Hematopoietic multipotent progenitor cell treated with erythropoietin and hydrocortisone succinate and interleukin-3 and kit ligand, for 6 days (in vitro differentiated cells): ENCODE measurements at regions not wholly inside any gene's neighbourhood (a gene's known extent, or its start where the extent isn't known, plus 50 kb on each side); places are given as distances from the start of the nearest gene placed in this dataset.
"Not testable (repeated sequence)": the region's sequence is repeated elsewhere in the genome, so short reads cannot be mapped to it uniquely, and the experiment has no call there.

Source experiments
- DNase-seq: peaks from one replicate; pipeline ENCODE4 v3.0.0-alpha.2; 2015

DNA sequence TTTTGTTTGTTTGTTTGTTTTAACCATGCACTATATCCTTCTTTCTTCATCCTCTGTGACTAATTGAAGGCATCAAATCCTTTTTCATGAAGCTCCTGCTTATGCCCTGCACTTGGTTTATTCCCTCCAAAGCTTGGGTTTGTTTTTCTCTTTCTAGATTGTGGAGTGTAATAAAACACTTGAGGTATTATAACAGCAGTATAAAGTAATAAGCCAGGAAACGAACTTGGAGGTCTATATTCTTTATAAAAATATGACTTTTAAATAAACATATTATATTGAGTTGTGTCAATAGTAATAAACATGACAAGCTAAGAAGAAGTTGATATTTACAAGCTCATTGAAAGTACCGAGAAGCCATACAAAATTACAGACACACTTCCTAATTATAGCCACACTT lies 659.4 kb downstream of the RFPL4B start:
- DNase-seq: no peak

DNA sequence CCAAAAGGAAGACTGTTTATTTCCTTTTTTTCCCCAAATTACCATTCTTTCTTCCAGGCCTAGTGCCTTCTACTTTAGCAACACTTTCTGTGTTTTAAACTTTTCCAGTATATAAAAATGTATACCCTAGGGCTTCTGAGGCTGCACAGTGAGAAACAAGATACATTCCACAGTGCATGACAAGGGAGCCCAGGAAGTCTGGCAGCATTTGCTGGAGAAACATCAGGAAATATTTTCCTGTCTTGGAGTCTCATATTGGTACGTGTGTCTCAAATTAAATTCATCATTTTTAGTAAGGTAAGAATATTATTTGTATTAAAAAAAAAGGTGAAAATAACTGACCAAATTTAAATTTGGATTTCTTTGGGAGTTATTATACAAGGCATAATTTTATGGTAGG lies 662.6 kb downstream of the RFPL4B start:
- no peak for DNase-seq

DNA sequence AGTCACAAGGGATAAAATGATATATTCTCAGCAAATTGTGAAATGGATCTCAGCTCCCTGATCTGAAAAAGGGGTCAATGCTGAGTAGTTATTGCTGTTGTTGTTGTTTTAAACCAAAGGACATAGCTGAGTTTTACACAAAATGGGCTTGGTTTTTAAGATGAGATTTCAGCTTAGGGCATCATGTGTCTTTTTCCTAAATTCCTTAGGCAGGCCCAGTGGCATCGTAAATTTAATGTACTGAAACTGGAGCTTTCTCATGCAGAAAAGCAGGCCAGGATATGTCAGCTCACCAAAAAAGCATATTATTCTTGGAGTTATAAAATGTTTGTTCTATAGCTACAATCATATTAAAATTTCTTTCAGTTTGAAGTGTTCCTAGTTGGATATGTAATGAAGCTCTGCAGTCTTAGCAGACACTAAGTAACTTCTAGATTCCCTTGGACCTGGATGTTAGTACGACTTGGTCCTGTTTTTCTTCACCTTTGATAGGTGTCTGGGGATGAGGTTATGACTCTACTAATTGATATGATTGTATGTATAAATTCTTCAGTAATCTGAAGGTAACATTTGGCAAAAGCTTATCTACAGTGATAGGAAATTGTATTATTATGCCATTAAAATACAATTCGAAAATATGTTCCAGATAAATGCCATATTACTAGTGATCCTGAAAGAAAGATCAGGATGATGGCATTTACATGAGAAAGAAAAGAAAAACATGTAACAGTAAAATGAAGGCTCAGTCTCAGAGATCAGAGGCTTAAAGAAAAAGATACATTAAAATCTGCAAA lies 663.3 kb downstream of the RFPL4B start:
- DNase-seq: no peak

DNA sequence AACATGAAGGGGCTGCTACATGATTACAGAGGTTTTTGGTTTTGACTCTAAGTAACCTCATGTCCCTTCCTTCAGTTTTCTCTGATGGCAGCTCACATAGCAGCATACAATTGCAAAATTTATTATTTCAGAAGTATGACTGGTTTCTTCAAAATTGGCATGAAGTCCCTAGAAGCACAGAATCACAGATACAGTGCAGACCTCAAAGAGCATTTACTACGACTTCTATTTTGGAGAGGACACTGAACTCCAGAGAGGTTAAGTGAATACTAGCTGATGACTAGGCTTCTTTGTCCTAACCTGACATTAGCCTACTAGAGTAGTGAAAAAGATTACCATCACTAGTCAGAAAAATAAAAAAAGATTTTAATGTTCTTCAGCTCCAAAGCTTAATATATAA lies 664.3 kb downstream of the RFPL4B start:
- no peak for DNase-seq

DNA sequence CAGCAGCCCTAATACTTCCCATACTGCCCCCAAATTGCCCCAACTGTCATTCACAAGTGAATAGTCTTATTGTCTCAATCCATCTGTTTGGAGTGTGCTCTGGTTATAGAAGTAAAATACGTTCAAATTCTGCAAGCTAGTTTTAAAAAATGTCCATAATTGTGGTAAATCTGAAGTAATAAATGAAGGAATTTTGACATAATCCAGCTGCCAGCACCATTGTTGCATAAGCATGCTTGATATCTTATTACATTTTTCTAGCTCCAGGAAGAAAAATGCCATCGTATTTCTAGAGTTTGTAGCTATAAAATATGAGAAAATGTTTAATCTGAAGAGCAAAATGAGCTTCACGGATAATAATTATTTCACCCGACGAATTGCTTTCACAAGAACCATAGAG lies 664.7 kb downstream of the RFPL4B start:
- no peak for DNase-seq

DNA sequence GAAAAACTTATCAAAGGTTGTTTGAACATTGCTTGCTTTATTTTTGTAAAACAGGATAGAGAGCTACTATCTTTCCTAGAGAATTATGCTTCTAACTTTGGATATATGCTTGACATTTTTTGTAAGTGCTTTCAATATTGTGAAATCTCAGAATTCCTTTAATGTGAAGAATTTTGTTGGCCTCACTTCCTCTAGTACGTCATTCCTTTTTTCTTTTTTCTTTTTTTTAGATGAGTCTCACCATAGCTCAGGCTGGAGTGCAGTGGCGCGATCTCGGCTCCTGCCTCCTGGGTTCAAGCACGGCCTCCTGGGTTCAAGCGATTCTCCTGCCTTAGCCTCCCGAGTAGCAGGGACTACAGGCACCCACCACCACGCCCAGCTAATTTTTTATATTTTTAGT lies 668.1 kb downstream of the RFPL4B start:
- DNase-seq: no peak

DNA sequence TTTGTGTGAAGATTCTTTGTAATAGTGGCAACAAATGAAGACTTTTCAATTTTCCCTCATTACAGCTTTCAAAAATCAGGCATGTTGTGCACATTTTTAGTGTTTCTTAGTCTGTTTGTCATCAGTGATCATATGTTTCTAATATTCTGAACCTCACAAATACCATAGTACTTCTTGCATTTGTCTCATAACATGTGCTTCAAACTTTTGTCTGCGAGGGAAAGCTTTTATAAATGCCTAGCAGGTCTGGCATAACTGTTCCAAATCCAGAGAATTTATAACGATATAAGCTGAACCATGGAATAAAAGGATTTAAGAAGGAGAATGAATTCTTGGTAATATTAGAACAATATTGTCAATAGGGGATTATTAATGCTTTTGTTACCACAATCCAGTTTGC lies 670.2 kb downstream of the RFPL4B start:
- DNase-seq: no peak

DNA sequence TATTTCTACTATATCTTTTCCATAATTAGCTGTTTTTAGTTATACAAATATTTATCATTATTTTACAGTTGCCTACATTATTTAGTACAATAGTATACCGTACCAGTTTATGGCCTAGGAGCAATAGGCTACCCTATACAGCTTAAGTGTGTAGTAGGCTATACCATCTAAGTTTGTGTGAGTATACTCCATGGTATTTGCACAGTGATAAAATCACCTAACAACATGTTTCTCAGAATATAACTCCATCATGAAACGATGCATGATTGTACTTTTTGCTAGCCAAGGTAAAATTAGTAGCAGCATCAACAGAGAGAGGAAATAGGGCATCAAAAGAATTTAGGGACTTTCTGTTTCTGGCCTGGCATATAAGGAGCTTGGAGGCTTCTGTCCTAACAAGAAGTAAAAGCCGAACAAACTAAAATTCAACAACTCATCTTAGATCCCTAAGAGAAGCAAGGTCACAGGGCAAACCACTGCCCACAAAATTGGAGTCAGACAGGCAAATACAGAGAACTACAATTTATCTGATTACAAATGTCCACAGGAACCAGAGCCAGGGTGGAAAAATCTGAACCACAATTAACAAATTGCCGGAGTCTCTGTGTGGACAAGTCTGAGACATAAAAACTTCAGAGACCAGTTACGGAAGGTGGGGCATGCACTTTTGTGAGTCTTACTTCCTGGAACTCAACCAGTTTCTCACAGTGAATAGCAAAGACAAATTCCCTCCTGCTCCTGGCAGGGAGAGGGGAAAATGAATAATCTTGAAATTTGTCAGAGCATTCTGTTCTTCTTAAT lies 671.4 kb downstream of the RFPL4B start:
- DNase-seq: no peak

DNA sequence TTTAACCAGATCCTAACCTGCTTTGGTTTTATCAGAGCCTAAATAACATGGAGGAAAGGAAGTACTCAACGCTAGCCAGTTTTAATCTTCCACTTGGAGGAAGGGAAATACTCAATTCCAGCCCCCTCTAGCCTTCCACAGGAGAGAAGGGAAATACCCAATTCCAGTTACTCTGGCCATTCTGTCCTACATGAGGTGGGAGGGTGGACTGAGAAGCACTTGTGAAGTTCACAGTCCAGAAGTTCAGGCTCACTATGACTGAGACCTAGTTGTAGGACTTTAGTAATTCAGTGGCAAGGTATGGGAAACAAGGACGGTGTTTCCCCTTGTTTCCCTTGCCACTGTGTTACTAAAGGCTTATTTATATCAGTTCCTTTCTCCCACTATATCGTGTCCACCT lies 672.0 kb downstream of the RFPL4B start:
- no peak for DNase-seq

DNA sequence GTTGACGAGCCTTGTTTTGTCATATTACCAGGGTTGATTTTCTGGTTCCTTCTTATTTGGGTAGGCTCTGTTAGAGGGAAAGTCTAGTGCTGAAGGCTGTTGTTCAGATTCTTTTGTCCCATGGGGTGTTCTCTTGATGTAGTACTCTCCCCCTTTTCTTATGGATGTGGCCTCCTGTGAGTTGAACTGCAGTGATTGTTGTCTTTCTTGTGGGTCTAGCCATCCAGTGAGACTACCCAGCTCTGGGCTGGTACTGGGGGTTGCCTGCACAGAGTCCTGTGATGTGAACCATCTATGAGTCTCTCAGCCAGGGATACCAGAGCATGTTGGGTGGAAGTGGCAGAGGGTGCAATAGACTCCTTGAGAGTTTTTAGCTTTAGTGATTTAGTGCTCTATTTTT lies 680.6 kb downstream of the RFPL4B start:
- DNase-seq: no peak

DNA sequence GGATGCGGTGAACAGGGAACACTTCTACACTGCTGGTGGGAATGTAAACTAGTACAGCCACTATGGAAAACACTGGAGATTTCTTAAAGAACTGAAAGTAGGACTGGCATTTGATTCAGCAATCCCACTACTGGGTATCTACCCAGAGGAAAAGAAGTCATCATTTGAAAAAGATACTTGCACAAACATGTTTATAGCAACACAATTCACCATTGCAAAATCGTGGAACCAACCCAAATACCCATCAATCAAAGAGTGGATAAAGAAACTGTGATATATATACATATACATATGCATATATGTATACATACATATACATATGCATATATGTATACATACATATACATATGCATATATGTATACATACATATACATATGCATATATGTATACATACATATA lies 682.0 kb downstream of the RFPL4B start:
- not testable (repeated sequence) for DNase-seq

DNA sequence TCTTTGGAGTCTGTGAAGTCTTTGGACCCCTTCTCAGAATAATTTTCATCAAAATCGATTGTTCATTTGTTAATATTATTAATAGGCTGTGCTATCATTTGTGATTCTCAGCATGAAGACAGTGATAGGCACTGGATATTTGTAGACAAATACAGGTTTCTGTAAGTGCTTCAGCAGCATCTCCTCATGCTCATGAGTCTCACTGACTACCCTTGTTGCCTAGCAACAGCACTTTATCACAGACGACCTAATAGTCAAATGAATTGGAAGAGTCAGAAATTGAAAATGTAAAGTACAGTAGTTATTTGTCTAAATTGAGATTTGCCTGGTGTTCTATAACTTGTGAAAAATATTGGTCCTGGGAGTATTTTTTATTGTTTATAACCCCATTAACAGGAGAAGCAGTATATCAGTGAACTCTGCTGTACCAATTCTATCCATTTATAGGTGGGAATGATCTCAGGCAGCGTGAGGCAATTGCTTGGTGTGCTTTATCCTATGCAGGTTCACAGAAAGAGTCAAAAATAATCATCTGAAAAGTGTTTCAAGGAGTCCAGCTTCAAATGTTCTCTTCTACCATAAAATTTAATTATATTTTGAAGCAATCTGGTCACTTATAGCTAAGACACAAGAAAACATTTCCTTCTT lies 684.6 kb downstream of the RFPL4B start:
- DNase-seq: no peak

DNA sequence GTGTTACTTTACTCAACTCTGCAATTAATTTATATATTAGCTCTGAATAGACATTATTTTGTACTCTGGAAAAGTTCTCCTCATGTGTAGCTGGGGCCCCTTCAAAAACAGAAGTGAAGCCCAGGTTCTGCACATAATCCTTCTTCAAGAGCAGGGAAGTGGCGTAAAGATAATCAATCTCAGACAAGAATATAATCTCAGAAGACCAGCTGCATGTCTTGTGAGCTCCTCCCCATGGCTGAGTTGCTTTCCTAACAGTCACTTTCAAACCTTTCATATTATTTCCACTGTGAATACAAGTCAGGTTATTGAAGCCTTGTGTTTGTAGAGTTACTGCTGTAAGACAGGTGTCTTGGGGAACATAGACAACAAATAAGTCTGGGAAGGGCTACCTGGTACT lies 691.9 kb downstream of the RFPL4B start:
- peak; percentile 13 for DNase-seq

DNA sequence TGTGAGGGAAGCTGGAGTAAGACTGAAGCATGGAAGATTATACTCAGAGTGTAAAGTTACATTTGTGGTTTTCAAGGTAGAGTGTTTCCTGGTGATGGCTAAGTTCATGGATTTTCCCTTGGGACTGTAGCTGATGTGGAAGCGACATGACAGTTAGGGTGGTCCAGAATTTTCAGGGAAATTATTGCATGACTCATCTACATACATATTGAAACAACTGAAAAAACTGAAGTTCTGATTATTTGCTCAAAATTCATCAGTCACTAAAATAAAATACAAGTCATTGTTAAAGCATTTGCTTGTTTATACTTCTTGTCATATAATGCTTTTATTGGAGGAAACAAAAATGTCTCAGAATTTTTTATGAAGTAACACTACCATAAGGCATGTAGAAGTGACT lies 700.0 kb downstream of the RFPL4B start:
- DNase-seq: no peak

DNA sequence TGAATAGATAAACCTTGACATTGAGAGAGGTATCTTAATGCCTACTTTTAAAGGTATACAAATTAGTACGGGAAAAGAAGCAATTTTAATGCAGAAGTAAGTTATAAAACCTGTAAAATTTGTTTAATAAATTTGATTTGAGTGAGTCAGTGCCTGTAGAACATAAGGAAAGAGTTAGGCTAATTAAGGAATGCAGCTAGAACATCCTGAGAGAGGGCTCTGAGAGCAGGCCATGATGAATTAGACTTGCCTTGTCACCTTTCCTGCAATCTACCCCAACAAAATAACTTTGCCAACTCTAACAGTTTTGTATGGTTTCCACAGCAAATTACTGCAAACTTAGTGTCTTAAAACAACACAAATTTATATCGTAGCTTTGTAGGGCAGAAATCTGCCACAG lies 700.8 kb downstream of the RFPL4B start:
- no peak for DNase-seq

DNA sequence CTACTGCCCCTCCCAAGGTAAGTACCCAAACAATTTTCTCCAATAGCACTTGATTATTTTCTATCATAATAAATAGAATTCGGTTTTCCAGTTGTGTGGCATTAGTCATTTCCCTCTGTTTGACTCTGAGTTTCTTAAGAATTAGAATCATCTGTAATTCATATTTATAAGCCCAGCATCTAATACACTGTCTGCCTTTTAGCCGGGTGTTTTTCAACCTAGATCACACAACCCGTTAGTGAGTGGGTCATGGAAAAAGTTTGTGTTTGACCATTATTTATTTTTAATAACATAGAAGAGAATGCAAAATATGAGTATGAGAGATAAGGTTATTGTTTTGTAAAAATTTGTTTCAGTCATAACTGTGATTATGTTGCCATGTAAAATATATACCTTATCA lies 701.6 kb downstream of the RFPL4B start:
- DNase-seq: no peak

DNA sequence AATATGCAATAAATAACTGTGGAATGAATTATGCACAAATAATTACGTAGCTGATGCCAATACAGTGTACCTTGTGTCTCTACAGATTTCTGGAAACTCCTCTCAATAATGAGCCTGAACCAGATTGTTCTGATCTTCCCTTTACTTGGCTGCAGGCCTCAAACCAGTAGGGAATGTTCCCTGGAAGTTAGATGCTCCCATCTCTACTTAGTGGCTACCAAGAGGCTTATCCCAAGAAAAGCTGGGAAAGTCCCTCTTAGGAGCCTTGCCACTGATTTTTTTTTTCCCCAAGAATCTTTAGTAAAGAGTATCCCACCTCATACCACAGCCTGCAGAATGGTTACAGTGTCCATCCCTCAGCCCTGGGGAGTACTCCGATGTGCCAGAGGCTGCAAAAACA lies 702.1 kb downstream of the RFPL4B start:
- DNase-seq: no peak

DNA sequence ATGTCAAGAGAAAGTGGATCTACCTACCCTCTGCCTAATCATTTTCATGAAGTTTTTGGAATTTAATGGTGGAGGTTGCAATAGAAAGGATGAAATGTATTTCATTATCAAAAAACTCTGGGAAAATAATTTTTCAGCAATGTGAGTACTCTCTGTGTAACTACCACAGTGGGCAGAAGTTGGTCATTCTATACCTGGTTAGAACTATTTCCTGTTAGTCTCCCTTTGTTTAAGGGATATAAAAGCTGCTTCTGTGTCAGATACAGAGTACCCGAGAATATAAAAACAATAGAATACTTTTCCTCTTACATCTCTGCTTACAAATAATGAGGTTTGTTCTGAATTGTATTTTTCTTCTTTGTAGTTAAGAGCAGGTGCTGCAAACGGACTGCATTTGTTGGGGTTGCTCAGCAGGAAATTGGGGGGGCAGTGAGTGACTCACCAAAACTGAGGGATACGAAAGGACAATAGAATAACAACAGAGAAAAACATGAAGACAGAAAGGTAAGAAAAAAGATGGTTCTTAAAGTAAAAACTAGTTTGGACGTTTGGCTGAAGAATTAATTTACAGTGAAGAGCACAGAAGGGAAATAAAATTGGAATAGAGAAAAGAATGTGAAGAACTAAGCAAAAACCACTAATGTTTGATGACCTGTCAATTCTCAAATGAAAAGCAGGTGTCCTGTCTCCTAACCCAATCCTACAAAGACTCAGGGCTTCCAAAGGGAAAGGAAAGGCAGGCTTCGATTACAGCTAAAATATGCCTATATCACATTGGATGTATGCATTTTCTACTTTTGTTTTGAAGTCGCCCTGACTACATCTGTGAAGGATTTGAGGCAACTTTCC lies 703.1 kb downstream of the RFPL4B start:
- peak; percentile 13 for DNase-seq

DNA sequence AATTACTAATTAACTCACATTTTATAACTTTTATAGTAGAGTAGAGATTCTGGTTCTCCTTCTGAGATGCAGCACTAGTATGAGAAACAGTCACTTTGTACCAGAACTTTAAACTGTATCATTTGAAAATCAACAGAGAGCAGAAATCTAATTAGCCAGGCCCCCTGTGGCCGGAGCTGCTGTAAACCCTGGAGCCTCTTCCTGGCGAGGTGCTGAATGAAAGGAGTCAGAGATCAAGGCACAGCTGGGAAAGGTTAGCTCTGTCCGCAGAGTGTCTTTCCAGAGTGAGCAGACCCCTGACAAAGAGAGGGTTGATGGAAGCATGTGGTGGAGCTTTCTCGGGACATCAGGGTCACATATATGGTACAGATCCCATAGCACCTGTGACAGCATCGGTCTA lies 703.8 kb downstream of the RFPL4B start:
- no peak for DNase-seq

DNA sequence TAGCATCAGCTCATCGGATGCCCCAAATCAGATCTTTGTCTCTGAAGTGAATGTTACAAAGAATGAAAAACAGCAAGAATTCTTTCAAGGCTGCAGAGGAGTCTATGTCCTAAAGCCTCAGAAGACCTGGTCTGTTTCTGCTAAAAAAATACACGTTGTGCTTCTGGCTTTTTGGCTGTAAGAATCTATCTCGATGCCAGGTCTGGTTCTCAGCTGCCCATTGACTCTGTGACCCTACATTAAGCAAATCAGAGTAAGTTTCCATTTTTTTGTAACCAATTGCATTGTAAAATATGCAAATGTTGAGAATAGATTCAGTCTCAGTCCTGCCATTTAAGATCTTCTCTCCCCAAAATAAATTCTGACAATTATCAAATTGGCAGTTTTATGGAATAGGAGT lies 705.4 kb downstream of the RFPL4B start:
- no peak for DNase-seq

DNA sequence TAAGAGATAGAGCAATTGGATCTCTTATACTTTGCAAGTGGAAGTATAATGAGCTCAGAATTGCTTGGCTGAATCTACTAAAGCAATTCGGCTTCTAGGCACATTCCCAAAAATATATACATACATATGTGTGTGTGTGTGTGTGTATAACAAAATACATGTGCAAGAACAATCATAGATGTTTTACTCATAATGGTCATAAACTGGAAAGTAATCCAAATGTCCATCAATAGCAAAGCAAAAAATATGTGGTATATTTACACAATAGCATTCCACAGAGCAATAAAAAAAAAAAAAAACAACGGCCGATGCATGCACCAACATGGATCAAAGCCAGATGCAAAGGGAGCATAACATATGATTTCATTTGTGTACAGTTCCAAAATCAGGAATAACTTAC lies 707.9 kb downstream of the RFPL4B start:
- no peak for DNase-seq

DNA sequence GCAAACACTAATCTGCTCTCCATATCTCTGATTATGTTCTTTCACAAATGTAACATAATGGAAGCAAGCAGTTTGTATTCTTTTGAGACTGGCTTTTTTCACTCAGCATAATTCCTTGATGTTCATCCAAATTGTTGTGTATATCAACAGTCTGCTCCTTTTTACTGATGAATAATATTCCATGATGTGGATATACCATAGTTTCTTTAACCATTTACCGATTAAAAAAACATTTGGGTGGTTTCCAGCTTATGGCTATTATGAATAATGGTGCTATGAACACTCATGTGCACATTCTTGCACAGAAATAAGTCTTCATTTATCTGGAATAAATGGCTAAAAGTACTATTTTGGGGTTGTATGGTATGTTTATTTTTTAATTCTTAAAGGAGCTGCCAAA lies 708.9 kb downstream of the RFPL4B start:
- no peak for DNase-seq

DNA sequence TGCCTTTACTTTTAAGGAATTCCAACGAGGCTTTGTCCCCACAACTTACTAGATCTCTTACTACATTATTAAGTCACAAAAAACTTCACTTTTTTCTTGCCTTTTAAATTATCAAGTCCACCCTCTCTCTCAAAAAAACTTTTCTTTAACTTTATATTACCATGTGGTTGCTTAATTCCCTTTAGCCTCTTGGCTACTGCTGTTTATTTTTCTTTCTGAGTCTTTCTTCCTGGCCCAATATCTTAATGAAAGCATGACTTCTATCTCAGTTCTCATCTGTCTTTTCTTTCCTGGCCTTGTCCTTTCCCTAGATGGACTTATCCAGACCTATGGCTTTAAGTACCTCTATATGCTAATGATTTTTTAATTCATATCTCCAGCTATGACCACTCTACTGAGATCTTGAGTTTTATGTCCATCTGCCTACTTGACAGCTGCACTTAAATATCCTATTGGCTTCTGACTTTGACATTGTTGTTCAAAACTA lies 710.5 kb downstream of the RFPL4B start:
- no peak for DNase-seq
